ENCODE measurements at regions not wholly inside any gene's neighbourhood (a gene's known extent, or its start where the extent isn't known, plus 50 kb on each side); places are given as distances from the start of the nearest gene placed in this dataset.
"Not testable (repeated sequence)": the region's sequence is repeated elsewhere in the genome, so short reads cannot be mapped to it uniquely, and the experiment has no call there.

DNA sequence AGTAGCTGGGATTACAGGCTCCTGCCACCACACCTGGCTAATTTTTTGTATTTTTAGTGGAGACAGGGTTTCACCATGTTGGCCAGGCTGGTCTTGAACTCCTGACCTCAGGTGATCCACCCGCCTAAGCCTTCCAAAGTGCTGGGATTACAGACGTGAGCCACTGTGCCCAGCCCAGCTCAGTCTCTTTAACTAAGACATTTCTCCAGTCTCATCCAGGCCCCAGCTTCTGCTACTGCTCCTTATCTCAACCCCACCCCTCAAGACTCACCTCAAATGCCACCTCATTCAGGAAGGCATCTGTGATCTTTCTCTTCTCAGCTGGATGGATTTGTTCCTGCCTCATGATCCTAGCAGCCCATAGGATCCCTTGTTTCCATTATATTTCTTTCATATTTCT lies 85.9 kb upstream of the GRAMD1B start:
- WGBS: 78% methylated on average over 2 of the region's 2 CpGs
- H3K36me3 ChIP-seq (ENCODE audit: insufficient read depth, low read length); H3K4me3 ChIP-seq (ENCODE audit: low read length); H3K27me3 ChIP-seq (ENCODE audit: insufficient read depth, low read length); H3K27ac ChIP-seq (ENCODE audit: low read depth, low read length); H3K9ac ChIP-seq (ENCODE audit: low read depth, low read length); H3K4me1 ChIP-seq (ENCODE audit: insufficient read depth, low read length); H3K9me3 ChIP-seq (ENCODE audit: insufficient read depth, low read depth, low read length): not testable (repeated sequence)

DNA sequence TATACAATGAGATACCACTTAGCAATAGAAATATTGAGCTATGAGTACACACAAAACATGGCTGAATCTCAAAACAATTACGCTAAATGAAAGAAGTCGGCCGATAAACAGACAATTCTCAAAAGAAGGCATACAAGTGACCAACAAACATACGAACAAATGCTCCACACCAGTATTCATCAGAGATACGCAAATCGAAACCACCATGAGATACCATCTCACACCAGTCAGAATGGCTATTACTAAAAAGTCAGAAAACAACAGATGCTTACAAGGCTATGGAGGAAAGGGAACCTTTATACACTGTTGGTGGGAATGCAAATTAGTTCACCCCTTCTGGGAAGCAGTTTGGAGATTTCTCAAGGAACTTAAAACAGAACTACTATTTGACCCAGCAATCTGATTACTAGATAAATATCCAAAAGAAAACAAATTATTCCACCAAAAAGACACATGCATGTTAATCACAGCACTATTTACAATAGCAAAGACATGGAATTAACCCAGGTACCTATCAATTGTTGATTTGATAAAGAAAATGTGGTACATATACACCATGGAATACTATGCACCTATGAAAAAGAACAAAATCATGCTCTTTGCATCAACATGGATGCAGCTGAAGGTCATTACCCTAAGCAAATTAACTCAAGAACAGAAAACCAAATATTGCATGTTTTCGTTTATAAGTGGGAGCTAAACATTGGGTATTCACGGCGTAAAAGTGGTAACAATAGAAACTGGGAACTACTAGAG lies 90.9 kb upstream of the GRAMD1B start:
- Histone ChIP-seq H3K27me3 (ENCODE audit: insufficient read depth, low read length) (no peaks in the 10 kb centered on the region), H3K36me3 (ENCODE audit: insufficient read depth, low read length) (no peaks in the 10 kb centered on the region), H3K4me3 (ENCODE audit: low read length) (no peak overlapping the region), H3K9ac (ENCODE audit: low read depth, low read length) (no peak overlapping the region), H3K9me3 (ENCODE audit: insufficient read depth, low read depth, low read length) (0 out of 2 replicates have a peak, but pooled peaks cover 9% of the 10 kb centered on the region), H3K27ac (ENCODE audit: low read depth, low read length) (no peak overlapping the region), H3K4me1 (ENCODE audit: insufficient read depth, low read length) (no peaks in the 10 kb centered on the region)
- WGBS: 96% methylated on average over 9 of the region's 9 CpGs

GRCh38 chr11:123338266-123338800 lies 91.7 kb upstream of the GRAMD1B start:
- 93% methylated on average over 6 of the region's 6 CpGs for WGBS
- no peaks in the 10 kb centered on the region for H3K27me3 ChIP-seq (ENCODE audit: insufficient read depth, low read length)
- no peak overlapping the region for H3K9ac ChIP-seq (ENCODE audit: low read depth, low read length)
- H3K4me1 ChIP-seq (ENCODE audit: insufficient read depth, low read length): no peaks in the 10 kb centered on the region
- H3K4me3 ChIP-seq (ENCODE audit: low read length): no peak overlapping the region
- 0 out of 2 replicates have a peak, but pooled peaks cover 9% of the 10 kb centered on the region for H3K9me3 ChIP-seq (ENCODE audit: insufficient read depth, low read depth, low read length)
- no peaks in the 10 kb centered on the region for H3K36me3 ChIP-seq (ENCODE audit: insufficient read depth, low read length)
- no peak overlapping the region for H3K27ac ChIP-seq (ENCODE audit: low read depth, low read length)

- H3K27ac ChIP-seq (ENCODE audit: low read depth, low read length): no peak overlapping the region
- WGBS: 93% methylated on average over 4 of the region's 4 CpGs
- no peak overlapping the region for H3K4me3 ChIP-seq (ENCODE audit: low read length)
These were observed 95.1 kb upstream of the GRAMD1B start for GRCh38 chr11:123334925-123335324.

GRCh38 chr11:123332577-123332976 lies 97.5 kb upstream of the GRAMD1B start:
- WGBS: 89% methylated on average over 1 of the region's 1 CpG
- not testable (repeated sequence) for H3K27me3 ChIP-seq (ENCODE audit: insufficient read depth, low read length); H3K4me1 ChIP-seq (ENCODE audit: insufficient read depth, low read length); H3K27ac ChIP-seq (ENCODE audit: low read depth, low read length); H3K4me3 ChIP-seq (ENCODE audit: low read length); H3K36me3 ChIP-seq (ENCODE audit: insufficient read depth, low read length); H3K9me3 ChIP-seq (ENCODE audit: insufficient read depth, low read depth, low read length); H3K9ac ChIP-seq (ENCODE audit: low read depth, low read length)

More at GRCh38 chr11:123334925-123335324, 95.1 kb upstream of the GRAMD1B start:
- no peaks in the 10 kb centered on the region for H3K27me3 ChIP-seq (ENCODE audit: insufficient read depth, low read length)
- H3K36me3 ChIP-seq (ENCODE audit: insufficient read depth, low read length): no peaks in the 10 kb centered on the region
- H3K4me1 ChIP-seq (ENCODE audit: insufficient read depth, low read length): no peaks in the 10 kb centered on the region
- H3K9me3 ChIP-seq (ENCODE audit: insufficient read depth, low read depth, low read length): 0 out of 2 replicates have a peak, but pooled peaks cover 9% of the 10 kb centered on the region
- no peak overlapping the region for H3K9ac ChIP-seq (ENCODE audit: low read depth, low read length)

- Histone ChIP-seq H3K36me3 (ENCODE audit: insufficient read depth, low read length) (no peaks in the 10 kb centered on the region), H3K27ac (ENCODE audit: low read depth, low read length) (no peak overlapping the region), H3K27me3 (ENCODE audit: insufficient read depth, low read length) (no peaks in the 10 kb centered on the region), H3K9me3 (ENCODE audit: insufficient read depth, low read depth, low read length) (0 out of 2 replicates have a peak, but pooled peaks cover 9% of the 10 kb centered on the region), H3K4me3 (ENCODE audit: low read length) (no peak overlapping the region), H3K9ac (ENCODE audit: low read depth, low read length) (no peak overlapping the region), H3K4me1 (ENCODE audit: insufficient read depth, low read length) (no peaks in the 10 kb centered on the region)
- 84% methylated on average over 1 of the region's 2 CpGs for WGBS
These were observed 99.1 kb upstream of the GRAMD1B start for GRCh38 chr11:123330948-123331347.

- Histone ChIP-seq H3K4me1 (ENCODE audit: insufficient read depth, low read length) (no peaks in the 10 kb centered on the region), H3K9me3 (ENCODE audit: insufficient read depth, low read depth, low read length) (0 out of 2 replicates have a peak, but pooled peaks cover 9% of the 10 kb centered on the region), H3K4me3 (ENCODE audit: low read length) (no peak overlapping the region), H3K27me3 (ENCODE audit: insufficient read depth, low read length) (no peaks in the 10 kb centered on the region), H3K27ac (ENCODE audit: low read depth, low read length) (no peak overlapping the region), H3K9ac (ENCODE audit: low read depth, low read length) (no peak overlapping the region), H3K36me3 (ENCODE audit: insufficient read depth, low read length) (no peaks in the 10 kb centered on the region)
- WGBS: 100% methylated on average over 1 of the region's 2 CpGs
These were observed 99.6 kb upstream of the GRAMD1B start for GRCh38 chr11:123330471-123330870.

- WGBS: 94% methylated on average over 3 of the region's 4 CpGs
- Histone ChIP-seq H3K4me1 (ENCODE audit: insufficient read depth, low read length) (no peaks in the 10 kb centered on the region), H3K27ac (ENCODE audit: low read depth, low read length) (no peak overlapping the region), H3K4me3 (ENCODE audit: low read length) (no peak overlapping the region), H3K9me3 (ENCODE audit: insufficient read depth, low read depth, low read length) (0 out of 2 replicates have a peak, but pooled peaks cover 6% of the 10 kb centered on the region), H3K9ac (ENCODE audit: low read depth, low read length) (no peak overlapping the region), H3K27me3 (ENCODE audit: insufficient read depth, low read length) (no peaks in the 10 kb centered on the region), H3K36me3 (ENCODE audit: insufficient read depth, low read length) (no peaks in the 10 kb centered on the region)
These were observed 100.0 kb upstream of the GRAMD1B start for GRCh38 chr11:123330071-123330470.

- Histone ChIP-seq H3K9ac (ENCODE audit: low read depth, low read length) (no peak overlapping the region), H3K9me3 (ENCODE audit: insufficient read depth, low read depth, low read length) (no peaks in the 10 kb centered on the region), H3K36me3 (ENCODE audit: insufficient read depth, low read length) (no peaks in the 10 kb centered on the region), H3K27ac (ENCODE audit: low read depth, low read length) (no peak overlapping the region), H3K4me1 (ENCODE audit: insufficient read depth, low read length) (no peaks in the 10 kb centered on the region), H3K4me3 (ENCODE audit: low read length) (no peak overlapping the region), H3K27me3 (ENCODE audit: insufficient read depth, low read length) (no peaks in the 10 kb centered on the region)
- WGBS: 85% methylated on average over 5 of the region's 5 CpGs
These were observed 101.7 kb upstream of the GRAMD1B start for GRCh38 chr11:123328281-123328867.

- Histone ChIP-seq H3K36me3 (ENCODE audit: insufficient read depth, low read length) (no peaks in the 10 kb centered on the region), H3K9ac (ENCODE audit: low read depth, low read length) (no peak overlapping the region), H3K27me3 (ENCODE audit: insufficient read depth, low read length) (no peaks in the 10 kb centered on the region), H3K4me1 (ENCODE audit: insufficient read depth, low read length) (no peaks in the 10 kb centered on the region), H3K4me3 (ENCODE audit: low read length) (no peak overlapping the region), H3K27ac (ENCODE audit: low read depth, low read length) (no peak overlapping the region), H3K9me3 (ENCODE audit: insufficient read depth, low read depth, low read length) (no peaks in the 10 kb centered on the region)
- 90% methylated on average over 3 of the region's 3 CpGs for WGBS
These were observed 104.5 kb upstream of the GRAMD1B start for GRCh38 chr11:123325533-123325932.

DNA sequence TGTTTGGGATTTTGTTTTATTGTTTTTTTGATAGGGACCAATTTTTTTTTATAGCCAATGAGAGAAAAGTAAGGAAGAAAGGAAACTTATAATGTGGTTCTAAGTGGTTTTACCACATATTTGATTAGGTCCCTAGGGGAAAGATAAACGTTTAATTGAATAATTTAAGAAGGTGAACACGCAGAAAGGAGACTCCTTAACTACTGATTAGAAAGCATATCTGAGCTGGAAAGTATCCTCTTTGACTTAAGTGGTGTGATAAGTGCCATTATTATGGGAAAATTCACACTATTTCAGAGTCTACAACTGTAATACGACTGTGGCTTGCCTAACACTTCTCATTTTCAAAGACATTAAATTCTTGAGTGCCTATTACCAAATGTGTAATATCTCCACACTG lies 106.5 kb upstream of the GRAMD1B start:
- no peak overlapping the region for H3K27ac ChIP-seq (ENCODE audit: low read depth, low read length)
- H3K9me3 ChIP-seq (ENCODE audit: insufficient read depth, low read depth, low read length): no peaks in the 10 kb centered on the region
- H3K4me1 ChIP-seq (ENCODE audit: insufficient read depth, low read length): no peaks in the 10 kb centered on the region
- H3K9ac ChIP-seq (ENCODE audit: low read depth, low read length): no peak overlapping the region
- no peak overlapping the region for H3K4me3 ChIP-seq (ENCODE audit: low read length)
- WGBS: 78% methylated on average over 3 of the region's 3 CpGs
- no peaks in the 10 kb centered on the region for H3K36me3 ChIP-seq (ENCODE audit: insufficient read depth, low read length)
- peaks cover 3% of the 10 kb centered on the region; the same call in 1 of the 2 replicates for H3K27me3 ChIP-seq (ENCODE audit: insufficient read depth, low read length)
